Hepatocyte (in vitro differentiated cells): ENCODE measurements at regions not wholly inside any gene's neighbourhood (a gene's known extent, or its start where the extent isn't known, plus 50 kb on each side); places are given as distances from the start of the nearest gene placed in this dataset.

Experiments used
- DNase-seq: peaks from one replicate; pipeline ENCODE4 v3.0.0-alpha.2; 2016; ENCODE audit warnings: low spot score
- H2AFZ ChIP-seq: fragments of 200-600 bp; sonication (generic); 2 replicates; pipeline ENCODE4 v1.6.0; 2016; ENCODE audit warnings: antibody characterized with exemption, mild to moderate bottlenecking
- H3K27ac ChIP-seq: fragments of 200-600 bp; sonication (generic); 2 replicates; pipeline ENCODE4 v1.5.1; 2016; ENCODE audit warnings: mild to moderate bottlenecking
- H3K27me3 ChIP-seq: fragments of 200-600 bp; sonication (generic); 2 replicates; pipeline ENCODE4 v1.6.1; 2016
- H3K36me3 ChIP-seq: fragments of 200-600 bp; sonication (generic); replicated peaks from 2 replicates; pipeline ENCODE4 v1.5.1; 2016; ENCODE audit warnings: low read depth; ENCODE audit not compliant: insufficient read depth
- H3K4me1 ChIP-seq: fragments of 200-600 bp; sonication (generic); 2 replicates; pipeline ENCODE4 v1.5.1; 2016; ENCODE audit warnings: mild to moderate bottlenecking, moderate library complexity; ENCODE audit not compliant: insufficient read depth
- H3K4me2 ChIP-seq: fragments of 200-600 bp; sonication (generic); 2 replicates; pipeline ENCODE4 v1.6.0; 2016
- H3K4me3 ChIP-seq: fragments of 200-600 bp; sonication (generic); 2 replicates; pipeline ENCODE4 v1.5.1; 2016; ENCODE audit warnings: mild to moderate bottlenecking
- H3K79me2 ChIP-seq: fragments of 200-600 bp; sonication (generic); 2 replicates; pipeline ENCODE4 v1.6.0; 2017; ENCODE audit warnings: mild to moderate bottlenecking
- H3K9me2 ChIP-seq: fragments of 200-600 bp; sonication (generic); replicated peaks from 2 replicates; pipeline ENCODE4 v1.6.0; 2017; ENCODE audit warnings: mild to moderate bottlenecking; ENCODE audit not compliant: insufficient read depth
- H3K9me3 ChIP-seq: fragments of 200-600 bp; sonication (generic); 2 replicates; pipeline ENCODE4 v1.5.1; 2016; ENCODE audit warnings: low read depth, mild to moderate bottlenecking
- H4K20me1 ChIP-seq: fragments of 200-600 bp; sonication (generic); 2 replicates; pipeline ENCODE4 v1.6.0; 2016; ENCODE audit warnings: mild to moderate bottlenecking; ENCODE audit not compliant: insufficient read depth, poor library complexity, severe bottlenecking
- CTCF ChIP-seq: fragments of 200-600 bp; sonication (generic); IDR thresholded peaks from 2 replicates; pipeline ENCODE4 v1.5.1; 2016; ENCODE audit warnings: antibody characterized with exemption, mild to moderate bottlenecking; ENCODE audit not compliant: poor library complexity
- EZH2 ChIP-seq: fragments of 200-600 bp; sonication (generic); IDR thresholded peaks from 2 replicates; pipeline ENCODE4 v1.6.1; 2016; ENCODE audit warnings: antibody characterized with exemption, mild to moderate bottlenecking, borderline replicate concordance
- EZH2phosphoT487 ChIP-seq: fragments of 200-600 bp; sonication (generic); IDR thresholded peaks from one replicate; pipeline ENCODE4 v1.6.1; 2018; ENCODE audit warnings: antibody characterized with exemption, mild to moderate bottlenecking, low read depth, moderate library complexity; ENCODE audit not compliant: unreplicated experiment, severe bottlenecking
- WGBS: methylation state at CpG from one replicate; pipeline ENCODE4 v1.1.6; 2016; ENCODE audit warnings: low lambda C conversion rate; ENCODE audit errors: missing lambda C conversion rate; 5-methylcytosine and 5-hydroxymethylcytosine counted together

- Histone ChIP-seq H3K27ac (no peak overlapping the region), H3K9me2 (no peaks in the 10 kb centered on the region), H3K4me2 (no peak overlapping the region), H3K4me3 (no peak overlapping the region), H3K27me3 (no peaks in the 10 kb centered on the region), H2AFZ (no peak overlapping the region), H4K20me1 (no peaks in the 10 kb centered on the region), H3K9me3 (no peaks in the 10 kb centered on the region), H3K4me1 (no peaks in the 10 kb centered on the region), H3K36me3 (no peaks in the 10 kb centered on the region), H3K79me2 (no peaks in the 10 kb centered on the region)
- TF ChIP-seq CTCF = no peak
- no peak for TF ChIP-seq EZH2phosphoT487
- 91% methylated on average over 3 of the region's 3 CpGs for WGBS
- DNase-seq = no peak
These were observed 546.9 kb upstream of the C9orf72 start for GRCh38 chr9:28120184-28120583.

DNA sequence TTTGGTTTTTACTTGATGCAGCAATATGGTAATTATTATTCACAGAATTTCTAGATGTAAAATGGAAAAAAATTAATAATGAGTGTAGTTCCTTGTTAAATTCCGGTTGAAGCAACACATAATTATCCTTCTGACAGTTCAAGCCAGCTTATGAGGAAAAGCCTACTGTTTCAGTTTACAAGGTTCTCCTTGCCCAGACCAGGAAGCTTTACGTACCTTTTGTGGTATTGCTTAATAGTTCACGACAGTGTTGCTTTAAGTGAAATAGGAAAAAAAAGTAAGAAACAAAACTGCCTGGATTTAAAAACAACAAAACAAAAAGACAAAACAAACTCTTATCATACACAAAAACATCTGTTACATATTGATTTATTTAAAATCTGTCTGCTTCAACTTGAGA lies 547.3 kb upstream of the C9orf72 start:
- Histone ChIP-seq H3K9me3 (no peaks in the 10 kb centered on the region), H3K9me2 (no peaks in the 10 kb centered on the region), H3K36me3 (no peaks in the 10 kb centered on the region), H4K20me1 (no peaks in the 10 kb centered on the region), H2AFZ (no peak overlapping the region), H3K79me2 (no peaks in the 10 kb centered on the region), H3K27me3 (no peaks in the 10 kb centered on the region), H3K4me2 (no peak overlapping the region), H3K4me3 (no peak overlapping the region), H3K4me1 (no peaks in the 10 kb centered on the region), H3K27ac (no peak overlapping the region)
- 60% methylated on average over 3 of the region's 3 CpGs for WGBS
- DNase-seq = no peak
- TF ChIP-seq EZH2 (no peak), EZH2phosphoT487 (no peak), CTCF (no peak)

GRCh38 chr9:28121366-28121765 lies 548.1 kb upstream of the C9orf72 start:
- DNase-seq = no peak
- H3K4me2 ChIP-seq = no peak overlapping the region
- H3K79me2 ChIP-seq = no peaks in the 10 kb centered on the region
- WGBS = 63% methylated on average over 3 of the region's 3 CpGs
- no peaks in the 10 kb centered on the region for H3K27me3 ChIP-seq
- H3K4me1 ChIP-seq = no peaks in the 10 kb centered on the region
- H4K20me1 ChIP-seq = no peaks in the 10 kb centered on the region
- no peak overlapping the region for H3K27ac ChIP-seq
- TF ChIP-seq CTCF (no peak), EZH2 (no peak), EZH2phosphoT487 (no peak)
- no peak overlapping the region for H3K4me3 ChIP-seq
- no peak overlapping the region for H2AFZ ChIP-seq
- H3K9me2 ChIP-seq = no peaks in the 10 kb centered on the region
- no peaks in the 10 kb centered on the region for H3K36me3 ChIP-seq
- H3K9me3 ChIP-seq = no peaks in the 10 kb centered on the region

DNA sequence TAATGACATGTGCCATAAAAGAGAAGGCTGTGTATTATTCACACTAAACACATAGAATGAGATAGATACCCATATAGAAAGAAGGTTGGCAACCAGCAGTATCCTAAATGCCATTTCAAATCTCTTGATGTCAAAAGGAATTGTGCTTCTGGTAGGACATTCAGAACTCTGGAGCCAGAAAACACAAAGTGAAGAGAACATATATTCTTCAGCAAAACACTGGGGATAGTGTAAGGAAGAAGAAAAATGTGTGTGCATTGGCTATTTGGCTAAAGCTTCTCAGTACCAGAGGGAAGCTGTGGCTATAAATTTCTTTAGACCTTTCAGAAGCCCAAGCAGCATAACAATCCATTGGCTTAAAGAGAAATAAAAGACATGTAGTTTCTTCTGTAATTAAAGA lies 551.6 kb upstream of the C9orf72 start:
- TF ChIP-seq CTCF = no peak
- TF ChIP-seq EZH2 = no peak
- no peak for TF ChIP-seq EZH2phosphoT487

More for the DNA sequence above, 551.6 kb upstream of the C9orf72 start:
- Histone ChIP-seq H3K4me3 (no peak overlapping the region), H3K4me2 (no peak overlapping the region), H4K20me1 (no peaks in the 10 kb centered on the region), H2AFZ (no peak overlapping the region), H3K9me3 (no peaks in the 10 kb centered on the region), H3K4me1 (no peaks in the 10 kb centered on the region), H3K36me3 (no peaks in the 10 kb centered on the region), H3K27me3 (no peaks in the 10 kb centered on the region), H3K27ac (no peak overlapping the region), H3K79me2 (no peaks in the 10 kb centered on the region), H3K9me2 (no peaks in the 10 kb centered on the region)
- DNase-seq = no peak
